Nucleus accumbens (tissue), 56 donors: ENCODE measurements at regions not wholly inside any gene's neighbourhood (a gene's known extent, or its start where the extent isn't known, plus 50 kb on each side); places are given as distances from the start of the nearest gene placed in this dataset.
A peak's percentile ranks its signal among the peaks of the same experiment; 100 is the strongest.
"Not testable (repeated sequence)": the region's sequence is repeated elsewhere in the genome, so short reads cannot be mapped to it uniquely, and the experiment has no call there.

Source experiments
- DNase-seq, 56 donors: peaks; one replicate each; lab custom pipeline; 2025; lab: John Stamatoyannopoulos, UW

DNA sequence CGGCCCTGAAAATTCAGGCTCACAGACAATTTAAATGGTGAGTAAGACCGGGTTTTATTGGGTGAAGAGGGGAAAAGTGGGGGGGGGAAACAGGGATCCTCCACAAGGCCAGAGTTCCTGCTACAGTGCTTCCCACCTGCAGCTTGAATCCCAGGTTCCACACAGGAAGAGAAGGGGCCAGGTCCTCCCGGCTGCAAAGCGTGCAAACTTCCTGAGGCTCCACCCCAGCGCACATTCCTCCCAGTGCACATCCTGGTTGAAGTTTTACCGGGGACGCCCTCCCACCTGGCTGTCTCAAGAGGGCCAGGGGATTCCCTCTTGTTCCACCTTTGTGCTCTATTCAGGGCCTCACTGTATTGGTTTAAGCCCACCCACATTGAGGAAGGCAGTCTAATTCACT, 347.7 kb upstream of the REG3G start:
- no peak for DNase-seq

DNA sequence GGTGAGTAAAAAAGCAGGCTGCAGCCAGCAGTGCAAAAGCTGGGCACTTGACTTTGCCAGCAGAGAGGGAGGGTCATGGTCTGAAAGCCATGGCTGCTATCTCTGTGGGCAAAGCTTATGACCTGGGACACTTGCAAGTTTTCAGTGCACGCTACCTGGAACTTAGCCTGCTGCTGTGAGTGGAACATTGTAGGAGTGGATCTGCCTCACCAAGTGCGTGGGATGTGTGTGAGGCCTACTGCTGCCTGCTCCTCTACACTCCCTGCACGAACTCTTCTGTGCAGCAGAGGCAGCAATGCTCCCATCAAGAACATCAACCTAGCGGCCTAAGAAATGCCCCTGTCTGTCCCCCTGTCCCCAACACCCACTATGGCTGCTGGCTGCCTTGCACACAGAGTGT, 344.1 kb upstream of the REG3G start:
- peak in 14 of 56 donors; percentile 2 to 36 (median 14) for DNase-seq

DNA sequence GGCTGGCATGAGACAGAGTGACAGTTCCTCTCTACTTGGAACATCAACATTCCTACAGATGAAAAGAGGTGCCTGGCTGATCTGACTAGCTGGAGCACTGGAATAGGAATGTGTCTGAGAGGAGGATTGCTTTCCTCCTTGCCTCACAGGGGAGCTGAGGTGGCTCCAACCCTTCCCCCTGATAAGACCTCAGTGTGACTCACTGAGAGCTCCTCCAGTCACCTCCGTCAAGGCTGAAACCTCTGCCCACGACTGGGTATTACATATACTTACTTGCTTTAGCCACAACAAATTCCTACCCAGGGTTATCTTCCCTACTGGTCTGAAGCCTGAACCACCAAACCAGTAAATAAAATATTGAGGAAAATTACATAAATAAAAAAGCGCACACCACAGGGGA, 342.7 kb upstream of the REG3G start:
- no peak for DNase-seq

DNA sequence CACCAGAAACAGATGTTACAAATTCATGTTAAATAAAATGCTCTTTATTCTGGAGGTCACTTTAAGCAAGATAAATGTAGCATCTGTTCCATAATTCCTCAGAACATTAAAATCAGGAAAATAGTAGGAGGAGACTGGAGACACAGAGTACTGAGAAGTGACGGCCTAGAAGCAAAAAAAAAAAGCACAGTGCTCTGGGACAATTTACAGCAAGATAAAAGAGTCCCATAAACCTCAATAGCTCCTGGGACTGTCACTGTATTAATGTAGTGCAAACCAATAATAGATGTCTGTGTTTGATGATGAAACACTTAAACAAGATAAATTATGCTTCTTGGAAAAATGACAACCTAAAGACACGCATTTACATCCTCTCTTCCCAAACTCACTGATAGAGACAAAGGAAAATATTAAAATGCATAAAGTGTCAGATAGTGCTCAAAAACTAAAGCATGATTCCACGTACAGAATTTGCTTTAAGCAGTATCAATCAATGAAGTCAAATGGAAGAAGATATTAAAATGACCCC, 338.8 kb upstream of the REG3G start:
- DNase-seq = no peak

DNA sequence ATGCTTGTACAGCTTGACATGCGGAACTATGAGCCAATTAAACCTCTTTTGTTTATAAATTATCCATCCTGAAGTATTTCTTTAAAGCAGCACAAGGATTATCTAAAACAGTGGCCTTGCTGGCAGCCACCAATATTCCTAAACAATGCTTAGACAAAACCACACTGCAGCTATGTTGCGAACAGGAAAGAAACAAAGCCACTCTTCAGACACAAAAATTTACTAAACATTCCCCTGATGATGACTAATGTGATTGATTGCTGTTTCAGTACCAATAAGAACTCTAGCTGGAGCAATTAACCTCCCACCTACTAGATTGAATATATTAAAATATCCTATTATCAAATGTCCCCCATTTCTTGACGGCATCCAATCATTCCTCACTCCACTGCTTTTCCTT, 325.8 kb upstream of the REG3G start:
- DNase-seq = no peak

DNA sequence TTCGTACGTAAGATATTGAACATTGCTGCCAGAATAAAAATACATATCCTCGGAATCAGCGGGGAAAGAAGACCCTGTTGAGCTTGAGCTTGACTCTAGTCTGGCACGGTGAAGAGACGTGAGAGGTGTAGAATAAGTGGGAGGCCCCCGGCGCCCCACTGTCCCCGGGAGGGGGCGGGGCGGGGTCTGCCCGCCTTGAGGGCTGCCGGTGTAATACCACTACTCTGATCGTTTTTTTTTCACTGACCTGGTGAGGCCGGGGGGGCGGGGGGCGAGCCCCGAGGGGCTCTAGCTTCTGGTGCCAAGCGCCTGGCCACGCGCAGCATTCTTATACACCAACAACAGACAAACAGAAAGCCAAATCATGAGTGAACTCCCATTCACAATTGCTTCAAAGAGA, 324.0 kb upstream of the REG3G start:
- no peak for DNase-seq

DNA sequence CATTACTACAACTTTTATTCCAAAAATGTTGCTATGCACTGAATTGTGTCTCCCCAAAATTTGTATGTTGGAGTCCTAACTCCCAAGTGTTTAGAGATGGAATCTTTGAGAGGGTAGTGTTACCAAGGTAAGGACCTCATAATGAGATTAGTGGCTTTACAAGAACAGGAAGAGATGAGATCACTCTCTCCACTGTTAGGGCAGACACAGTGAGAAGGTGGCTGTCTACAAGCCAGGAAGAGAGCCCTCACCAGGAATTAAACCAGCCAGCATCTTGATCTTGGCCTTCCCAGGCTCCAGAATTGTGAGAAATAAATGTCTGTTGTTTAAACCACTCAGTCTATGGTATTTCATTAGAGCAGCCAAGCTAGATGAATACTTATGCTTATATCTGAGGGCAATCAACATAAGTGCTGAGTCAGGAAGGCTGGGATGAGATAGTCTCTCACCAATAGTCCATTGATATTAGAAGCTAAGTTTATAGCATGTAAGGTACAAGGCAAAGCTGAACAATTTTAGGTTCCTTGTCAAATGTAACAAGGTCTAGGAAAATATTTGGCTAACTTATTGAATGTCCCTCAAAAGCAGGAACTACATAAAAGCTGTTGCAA, 317.6 kb upstream of the REG3G start:
- DNase-seq = no peak

DNA sequence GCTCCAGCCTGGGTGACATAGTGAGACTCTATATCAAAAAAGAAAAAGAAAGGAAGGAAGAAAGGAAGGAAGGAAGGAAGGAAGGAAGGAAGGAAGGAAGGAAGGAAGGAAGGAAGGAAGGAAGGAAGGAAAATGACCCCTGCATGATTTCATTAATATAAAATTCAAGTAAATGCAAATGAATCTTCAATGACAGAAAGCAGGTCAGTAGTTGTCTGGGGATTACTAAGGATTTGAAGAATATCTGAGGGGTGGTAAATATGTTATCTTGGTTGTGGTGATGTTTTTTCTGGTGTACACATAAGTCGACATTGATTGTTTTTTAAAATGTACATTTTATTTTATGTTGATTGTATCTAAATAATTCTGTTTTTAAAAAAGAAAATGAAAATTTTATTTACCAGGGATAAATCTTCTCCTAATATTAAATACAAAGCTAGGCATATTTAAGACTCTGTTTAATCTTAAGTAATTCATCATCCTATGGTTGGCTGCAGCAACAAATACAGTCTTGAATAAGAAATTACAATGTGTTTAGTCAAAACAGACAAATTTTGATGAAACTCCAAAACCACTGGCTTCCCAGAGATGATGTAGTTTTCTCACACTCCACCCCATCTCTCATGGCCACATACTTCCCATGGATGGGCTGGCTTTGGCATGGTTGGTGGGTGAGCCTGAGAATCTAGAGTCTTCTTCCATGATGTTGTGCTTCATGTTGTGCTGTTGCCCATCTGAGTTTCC, 314.7 kb upstream of the REG3G start:
- DNase-seq = no peak

DNA sequence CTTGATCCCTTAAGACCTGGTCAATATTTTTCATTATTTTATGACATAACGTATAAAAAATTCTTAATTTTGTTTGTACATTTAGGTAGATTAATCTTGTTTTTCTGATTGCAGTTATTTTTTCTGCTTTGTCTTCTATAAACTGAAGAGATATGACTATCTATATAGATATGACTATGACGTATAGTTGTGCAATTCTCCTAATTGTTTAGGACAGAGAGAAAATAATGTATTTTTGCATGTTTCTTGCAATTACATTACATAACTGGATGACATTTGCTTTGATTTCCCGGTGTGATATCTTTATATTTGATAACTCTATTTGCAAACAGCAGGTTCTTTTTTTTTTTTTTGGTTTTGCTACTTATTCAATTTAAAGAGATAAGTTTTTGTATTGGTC, 310.2 kb upstream of the REG3G start:
- DNase-seq = no peak

DNA sequence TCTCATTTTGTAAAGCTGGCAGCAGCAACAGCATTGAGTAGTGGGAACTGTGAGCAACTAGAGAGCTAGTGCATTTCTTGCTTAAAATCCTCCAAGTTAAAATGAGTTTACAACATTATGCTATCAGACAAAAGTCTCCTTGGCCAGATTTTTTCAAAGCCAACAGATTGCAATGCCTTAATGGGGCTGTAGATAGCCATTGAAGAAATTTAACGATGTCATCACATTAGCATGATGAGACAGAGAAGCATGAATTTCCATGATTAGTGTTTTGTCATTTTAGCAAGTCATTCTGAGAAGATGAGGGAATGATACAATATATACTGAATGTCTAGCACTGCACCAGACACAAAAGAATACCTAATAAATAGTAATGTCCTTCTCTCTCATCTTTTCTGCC, 307.5 kb upstream of the REG3G start:
- no peak for DNase-seq

DNA sequence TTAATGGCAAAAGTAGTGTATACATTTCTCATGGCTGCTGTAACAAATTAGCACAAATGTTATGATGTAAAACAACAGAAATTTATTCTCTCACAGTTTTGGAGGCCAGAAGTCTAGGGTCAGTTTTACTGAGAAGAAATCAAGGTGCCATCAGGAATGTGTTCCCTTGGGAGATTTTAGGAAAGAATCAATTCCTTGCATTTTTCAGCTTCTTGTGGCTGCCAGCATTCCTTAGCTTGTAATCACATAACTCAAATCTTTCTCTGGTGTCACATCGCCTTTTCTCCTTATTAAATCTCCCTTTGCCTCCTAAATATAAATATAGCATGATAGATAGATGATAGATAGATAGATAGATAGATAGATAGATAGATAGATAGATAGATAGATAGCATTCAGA, 307.0 kb upstream of the REG3G start:
- no peak for DNase-seq

DNA sequence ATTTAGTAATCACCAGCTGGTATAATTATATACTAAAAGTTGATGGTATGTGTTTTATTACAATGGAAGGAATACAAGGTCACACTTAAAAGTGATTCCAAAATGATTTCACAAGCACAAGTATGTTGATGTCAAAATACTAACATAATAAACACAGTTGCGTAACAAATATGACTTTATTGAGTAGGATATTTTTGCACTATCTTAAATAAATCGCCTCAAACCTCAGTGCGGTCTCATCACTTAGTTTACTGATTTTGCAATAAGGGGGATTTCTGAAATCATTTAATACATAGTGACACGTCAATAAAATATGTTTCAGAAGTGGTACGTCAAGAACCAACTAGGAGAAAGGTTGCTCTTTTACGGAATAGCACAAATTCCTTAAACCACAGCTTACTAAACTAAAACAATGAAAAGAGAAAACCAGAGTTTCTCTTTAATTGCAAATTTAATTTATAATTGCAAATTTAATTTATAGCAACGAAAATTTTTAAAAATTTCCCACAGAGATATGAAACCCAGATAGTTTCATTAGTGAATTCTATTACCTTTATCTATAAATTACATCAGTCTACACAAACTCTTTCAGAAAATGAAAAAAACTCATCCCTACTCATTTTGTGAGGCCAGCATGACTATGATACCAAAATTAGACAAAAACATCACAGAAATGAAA, 304.0 kb upstream of the REG3G start:
- DNase-seq = no peak

DNA sequence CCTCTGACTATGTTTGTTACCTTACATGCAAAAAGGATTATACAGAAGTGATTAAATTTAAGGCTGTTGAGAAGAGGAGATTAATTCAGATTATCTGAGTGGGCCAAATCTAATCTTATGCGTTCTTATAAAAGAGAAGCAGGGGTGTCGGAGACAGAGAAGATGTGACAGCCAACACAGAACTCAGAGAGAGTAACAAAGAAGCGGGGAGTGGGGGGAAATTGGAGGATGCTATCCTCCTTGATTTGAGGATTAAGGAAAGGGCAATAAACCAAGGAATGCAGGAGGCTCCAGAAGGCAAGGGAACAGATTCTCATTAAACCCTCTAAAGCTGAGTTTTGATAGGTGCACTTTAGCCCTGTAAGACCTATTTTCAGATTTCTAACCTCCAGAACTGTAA, 291.3 kb upstream of the REG3G start:
- no peak for DNase-seq

DNA sequence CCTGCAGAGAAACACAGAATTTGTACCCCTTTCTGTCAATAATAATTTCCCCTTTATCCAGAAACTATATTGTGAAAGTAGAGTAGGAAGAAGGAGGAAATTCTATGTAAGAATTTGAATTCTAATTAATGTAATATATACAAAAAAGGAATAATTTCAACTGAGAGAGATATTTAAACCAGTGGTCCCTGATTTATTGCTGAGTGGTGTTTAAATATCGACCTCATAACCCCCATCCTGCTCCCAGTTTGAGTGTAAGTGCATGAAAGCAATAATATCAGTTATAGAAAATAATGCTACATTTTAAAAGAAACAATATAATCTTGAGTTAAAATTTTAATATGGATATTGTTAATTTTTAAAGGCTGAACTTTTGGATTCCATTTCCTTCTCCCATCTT, 286.2 kb upstream of the REG3G start:
- DNase-seq = no peak

DNA sequence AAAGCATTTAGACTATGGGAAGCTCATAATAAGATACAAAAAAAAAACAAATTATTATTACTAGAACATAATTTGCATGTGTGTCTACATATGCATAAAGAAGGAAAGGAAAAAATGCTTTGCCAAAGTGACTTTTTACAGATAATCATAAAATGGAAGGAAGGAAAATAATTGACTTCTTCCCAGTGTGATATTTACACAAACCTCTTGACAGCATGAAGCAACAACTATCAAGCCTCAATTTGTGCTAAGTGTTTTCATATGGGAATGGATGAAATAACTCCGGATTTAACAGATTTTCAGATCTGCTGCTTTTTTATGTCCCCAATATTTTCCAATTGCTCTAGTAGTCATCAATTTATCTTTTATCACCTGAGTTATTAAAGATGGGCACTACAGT, 275.9 kb upstream of the REG3G start:
- DNase-seq = no peak

DNA sequence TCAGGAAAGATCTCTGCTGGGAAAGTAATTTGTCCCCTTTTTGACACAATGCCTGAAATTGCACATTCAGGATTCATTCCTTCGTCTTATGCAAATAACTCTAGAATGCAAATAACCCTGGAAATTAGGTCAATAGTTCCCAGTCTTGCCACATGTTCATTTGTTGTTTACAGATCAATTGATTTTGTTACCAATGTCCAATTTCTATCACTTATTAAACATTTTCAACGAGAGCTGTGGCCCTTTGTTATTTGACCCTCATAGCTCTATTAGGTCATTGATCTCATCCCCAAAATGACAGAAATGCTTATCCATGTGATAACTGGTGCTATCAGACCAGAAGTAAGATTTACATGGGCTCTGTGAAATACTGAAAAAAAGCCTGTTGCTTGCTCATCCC, 275.3 kb upstream of the REG3G start:
- DNase-seq = no peak

DNA sequence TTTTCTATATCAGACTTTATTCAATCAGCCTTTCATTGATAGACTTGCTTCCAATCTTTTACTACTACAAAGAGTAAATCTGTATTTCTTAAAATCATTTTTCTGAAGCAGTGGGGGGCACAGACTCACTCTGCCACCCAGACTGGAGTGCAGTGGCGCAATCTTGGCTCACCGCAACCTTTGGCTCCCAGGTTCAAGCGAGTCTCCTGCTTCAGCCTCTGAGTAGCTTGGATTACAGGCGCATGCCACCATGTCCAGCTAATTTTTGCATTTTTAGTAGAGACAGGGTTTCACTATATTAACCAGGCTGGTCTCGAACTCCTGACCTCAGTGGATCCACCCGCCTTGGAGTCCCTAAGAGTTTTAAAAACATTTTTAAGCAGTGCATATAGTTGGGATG, 270.6 kb upstream of the REG3G start:
- no peak for DNase-seq

DNA sequence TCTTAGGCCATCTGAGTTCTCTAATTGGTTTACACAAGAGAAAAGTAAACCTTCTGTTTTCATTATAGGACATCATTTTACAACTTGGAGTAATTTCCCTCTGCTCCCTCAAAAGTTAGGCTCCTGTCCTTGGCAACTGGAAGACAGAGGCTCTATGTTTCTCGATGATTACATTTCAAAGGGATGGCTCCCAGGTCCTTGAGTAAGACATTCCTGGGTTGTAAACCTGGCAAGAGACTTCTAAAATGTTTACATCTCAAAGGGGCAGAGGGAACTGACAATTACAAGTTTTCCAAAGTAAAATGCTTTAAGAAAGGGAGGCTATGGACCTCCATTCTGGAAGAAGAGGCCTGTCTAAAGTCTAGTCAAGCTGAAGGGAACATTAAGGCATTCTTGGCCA, 268.3 kb upstream of the REG3G start:
- DNase-seq = no peak

DNA sequence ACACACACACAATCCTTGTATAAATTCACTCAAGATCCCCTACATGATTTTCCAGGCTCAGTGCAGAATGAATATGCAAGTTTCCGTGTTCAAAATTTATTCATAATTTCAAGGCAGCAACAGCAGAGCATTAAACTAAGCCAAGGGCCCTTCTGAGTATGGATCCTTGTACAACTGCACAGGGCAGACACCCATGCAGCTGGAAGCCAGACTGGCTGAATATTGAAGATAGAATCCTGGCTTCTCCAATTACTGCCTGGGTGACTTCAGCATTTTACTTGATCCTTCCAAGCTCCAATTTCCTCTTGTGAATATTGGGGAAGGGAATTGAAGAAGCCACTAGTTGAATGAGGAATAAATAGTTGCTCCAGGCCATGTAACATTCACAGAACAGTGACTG, 267.9 kb upstream of the REG3G start:
- DNase-seq = no peak

DNA sequence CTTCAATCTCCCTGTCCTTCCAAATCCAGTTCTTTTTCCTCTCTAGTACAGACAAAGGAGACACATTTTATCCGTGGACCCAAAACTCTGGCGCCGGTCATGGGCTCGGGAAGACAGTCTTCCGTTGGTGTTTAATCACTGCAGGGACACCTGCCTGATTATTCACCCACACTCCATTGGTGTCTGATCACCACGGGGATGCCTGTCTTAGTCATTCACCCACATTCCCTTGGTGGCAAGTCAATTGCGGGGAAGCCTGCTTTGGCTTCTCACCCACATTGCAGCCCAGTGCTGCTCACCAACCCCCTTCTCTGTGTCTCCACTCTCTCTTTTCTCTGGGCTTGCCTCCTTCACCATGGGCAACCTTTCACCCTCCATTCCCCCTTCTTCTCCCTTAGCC, 266.7 kb upstream of the REG3G start:
- not testable (repeated sequence) for DNase-seq

DNA sequence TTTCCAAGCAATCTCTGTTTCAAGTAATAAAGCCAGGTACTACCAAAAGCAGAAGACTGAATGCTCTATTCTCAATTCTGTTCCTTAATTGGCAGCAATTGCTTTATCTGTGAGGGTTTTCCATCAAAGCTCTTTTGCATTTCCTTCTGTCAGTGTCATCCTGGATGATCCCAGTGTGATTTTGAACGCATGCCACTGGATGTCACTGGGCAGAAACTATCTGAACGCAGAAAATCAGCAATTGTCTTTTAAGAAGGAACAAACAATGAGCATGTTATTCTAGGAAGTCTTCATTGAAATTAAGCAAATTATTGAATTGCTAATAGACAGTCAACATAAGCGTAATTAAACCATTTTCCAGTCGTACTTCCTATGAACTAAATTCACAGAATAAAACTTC, 259.0 kb upstream of the REG3G start:
- peak in 5 of 56 donors; percentile 0 to 12 (median 2) for DNase-seq

DNA sequence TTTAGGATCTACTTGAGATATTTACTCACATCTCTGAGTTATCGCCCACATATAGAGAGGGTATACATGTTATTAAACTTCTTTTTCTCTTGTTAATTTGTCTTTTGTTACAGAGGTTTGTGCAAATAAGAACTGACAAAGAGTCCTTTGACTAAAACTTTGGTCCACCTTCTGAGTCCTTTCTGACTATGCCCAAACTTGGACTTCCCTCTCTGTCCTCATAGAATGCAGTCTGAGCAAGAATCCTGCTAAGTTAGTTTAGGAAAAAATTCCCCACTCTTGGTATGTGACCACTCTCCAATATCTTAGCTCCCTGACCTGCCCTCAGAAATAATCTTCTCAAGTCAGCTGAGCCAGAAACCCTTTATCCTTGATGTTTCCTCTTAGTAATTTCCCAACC, 257.5 kb upstream of the REG3G start:
- no peak for DNase-seq
